K562 (cell line): ENCODE measurements at regions not wholly inside any gene's neighbourhood (a gene's known extent, or its start where the extent isn't known, plus 50 kb on each side); places are given as distances from the start of the nearest gene placed in this dataset.

Experiments used
- CBX5 ChIP-seq: IDR thresholded peaks from 2 replicates; pipeline ENCODE4 v1.6.1; 2014; ENCODE audit warnings: low read depth, borderline replicate concordance
- CTCF ChIP-seq, 3 experiments: IDR thresholded peaks in 2 of 3; conservative IDR thresholded peaks in 1 of 3; 2 replicates each; pipeline ENCODE4 v1.5.1; 2011 to 2012; ENCODE audit warnings: low read length in 3 of 3, mild to moderate bottlenecking in 3 of 3, control low read depth in 2 of 3, improper control_type of control experiment in 1 of 3, inconsistent platforms in 1 of 3, low read depth in 1 of 3, mixed read lengths in 1 of 3, moderate library complexity in 1 of 3; ENCODE audit not compliant: insufficient read depth in 2 of 3
- FOXJ3 ChIP-seq: sonication (generic); formaldehyde crosslinking; IDR thresholded peaks from 2 replicates; pipeline ENCODE4 v1.4.0; 2020; ENCODE audit warnings: mild to moderate bottlenecking, missing genetic modification reagents
- ZNF444 ChIP-seq: fragments of 250-450 bp; sonication (Bioruptor Pico); IDR thresholded peaks from 2 replicates; pipeline ENCODE4 v1.4.0; 2020; ENCODE audit warnings: mild to moderate bottlenecking, moderate library complexity
- TF ChIP-seq, protein P1 (sequence below): fragments of 450-650 bp; IDR thresholded peaks from 2 replicates; pipeline ENCODE4 v1.6.1; 2016; ENCODE audit warnings: antibody characterized with exemption

- TF ChIP-seq FOXJ3, result no peak
- no peak for TF ChIP-seq CTCF (IDR thresholded peaks at IDR 0.05 in 2 of 3, conservative IDR thresholded peaks at IDR 0.05 in 1 of 3; ENCODE audit: insufficient read depth in 2 of 3, low read depth in 1 of 3, low read length in 3 of 3)
- TF ChIP-seq, protein P1, sequence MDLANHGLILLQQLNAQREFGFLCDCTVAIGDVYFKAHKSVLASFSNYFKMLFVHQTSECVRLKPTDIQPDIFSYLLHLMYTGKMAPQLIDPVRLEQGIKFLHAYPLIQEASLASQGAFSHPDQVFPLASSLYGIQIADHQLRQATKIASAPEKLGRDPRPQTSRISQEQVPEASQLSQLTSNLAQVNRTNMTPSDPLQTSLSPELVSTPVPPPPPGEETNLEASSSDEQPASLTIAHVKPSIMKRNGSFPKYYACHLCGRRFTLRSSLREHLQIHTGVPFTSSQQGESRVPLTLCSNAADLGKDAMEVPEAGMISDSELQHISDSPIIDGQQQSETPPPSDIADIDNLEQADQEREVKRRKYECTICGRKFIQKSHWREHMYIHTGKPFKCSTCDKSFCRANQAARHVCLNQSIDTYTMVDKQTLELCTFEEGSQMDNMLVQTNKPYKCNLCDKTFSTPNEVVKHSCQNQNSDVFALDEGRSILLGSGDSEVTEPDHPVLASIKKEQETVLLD, result no peak
- no peak for TF ChIP-seq CBX5
- no peak for TF ChIP-seq ZNF444 (CRISPR knock-in tag)
Measured at GRCh38 chr10:83819609-83820008, 319.7 kb upstream of the GHITM start.
